IPS-NIHi11 (cell line): ENCODE measurements at regions not wholly inside any gene's neighbourhood (a gene's known extent, or its start where the extent isn't known, plus 50 kb on each side); places are given as distances from the start of the nearest gene placed in this dataset.
"Not testable (repeated sequence)": the region's sequence is repeated elsewhere in the genome, so short reads cannot be mapped to it uniquely, and the experiment has no call there.

Experiments used
- DNase-seq: peaks from one replicate; pipeline ENCODE4 v3.0.0; 2012; ENCODE audit warnings: mixed read lengths, low spot score

DNA sequence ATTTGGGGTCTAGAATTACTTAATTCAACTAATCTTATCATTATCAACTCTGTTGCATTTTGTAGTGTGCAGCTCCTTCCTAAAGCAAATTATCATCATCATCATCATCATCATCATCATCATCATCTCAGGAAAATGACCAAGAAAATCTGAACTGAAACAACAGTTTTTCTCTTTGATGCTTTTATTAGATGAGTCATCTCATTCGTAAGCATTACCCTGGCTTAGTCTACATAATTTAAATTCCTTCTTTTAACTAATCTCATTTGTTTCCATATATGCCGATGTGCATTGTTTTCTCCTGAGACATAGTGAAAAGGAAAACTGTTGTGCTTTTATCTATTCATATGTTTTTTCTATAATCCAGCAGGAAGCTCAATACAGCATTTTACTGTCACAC lies 173.0 kb upstream of the PDE4D start:
- no peak for DNase-seq

DNA sequence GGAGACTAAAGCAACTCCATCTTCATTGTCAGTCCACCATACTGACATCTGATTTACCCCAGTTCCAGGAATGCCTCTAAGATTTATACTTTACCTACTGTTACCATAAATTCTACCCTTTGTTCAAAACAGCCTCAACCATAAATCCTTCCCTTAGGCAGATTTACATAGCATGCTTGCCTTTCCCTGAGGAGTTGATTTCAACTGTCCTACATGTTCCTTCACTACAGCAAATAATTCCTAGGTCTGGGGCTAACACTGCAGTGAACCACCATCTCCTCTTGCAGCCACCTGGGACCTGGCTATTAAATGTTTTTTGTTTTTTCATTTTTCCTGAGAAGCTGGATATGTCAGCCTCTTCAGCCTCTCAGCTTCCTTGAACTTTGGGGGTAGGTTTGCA lies 166.9 kb upstream of the PDE4D start:
- no peak for DNase-seq

DNA sequence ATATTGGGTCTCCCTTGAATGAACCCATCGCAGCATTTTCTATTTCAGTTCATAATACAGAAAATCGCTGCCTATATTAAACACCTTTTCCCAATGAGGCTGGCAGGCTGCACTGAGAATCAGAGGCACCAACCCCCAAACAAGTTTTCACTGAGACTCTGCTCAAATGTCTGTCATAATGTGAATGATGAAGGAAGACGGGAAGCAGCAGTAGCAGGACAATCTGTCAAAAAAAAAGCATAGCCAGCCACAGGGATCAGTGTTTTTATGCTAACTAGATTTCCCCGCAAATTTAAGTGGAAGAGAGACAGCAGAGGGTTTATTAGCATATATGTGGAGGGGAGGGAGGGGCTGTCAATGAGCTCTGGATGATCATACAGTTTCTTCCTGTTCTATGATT lies 162.7 kb upstream of the PDE4D start:
- DNase-seq: no peak

DNA sequence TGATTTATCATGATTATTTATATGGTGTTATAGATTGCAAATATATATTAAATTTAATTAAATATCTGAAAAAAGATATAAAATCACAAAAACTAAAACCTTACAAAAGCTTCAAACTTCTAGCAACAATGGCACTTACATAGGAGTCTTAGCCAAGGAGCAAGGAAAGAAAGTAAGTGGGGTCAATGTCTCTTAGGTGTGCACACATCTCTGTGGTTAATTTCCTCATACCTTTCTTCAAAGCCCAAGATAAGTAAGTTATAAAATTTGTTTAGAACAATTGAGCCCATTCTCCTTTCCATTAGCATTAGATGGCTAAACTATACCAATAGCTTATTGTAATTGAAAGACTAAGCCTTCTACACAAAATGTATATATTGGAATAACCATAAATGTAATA lies 161.6 kb upstream of the PDE4D start:
- no peak for DNase-seq

DNA sequence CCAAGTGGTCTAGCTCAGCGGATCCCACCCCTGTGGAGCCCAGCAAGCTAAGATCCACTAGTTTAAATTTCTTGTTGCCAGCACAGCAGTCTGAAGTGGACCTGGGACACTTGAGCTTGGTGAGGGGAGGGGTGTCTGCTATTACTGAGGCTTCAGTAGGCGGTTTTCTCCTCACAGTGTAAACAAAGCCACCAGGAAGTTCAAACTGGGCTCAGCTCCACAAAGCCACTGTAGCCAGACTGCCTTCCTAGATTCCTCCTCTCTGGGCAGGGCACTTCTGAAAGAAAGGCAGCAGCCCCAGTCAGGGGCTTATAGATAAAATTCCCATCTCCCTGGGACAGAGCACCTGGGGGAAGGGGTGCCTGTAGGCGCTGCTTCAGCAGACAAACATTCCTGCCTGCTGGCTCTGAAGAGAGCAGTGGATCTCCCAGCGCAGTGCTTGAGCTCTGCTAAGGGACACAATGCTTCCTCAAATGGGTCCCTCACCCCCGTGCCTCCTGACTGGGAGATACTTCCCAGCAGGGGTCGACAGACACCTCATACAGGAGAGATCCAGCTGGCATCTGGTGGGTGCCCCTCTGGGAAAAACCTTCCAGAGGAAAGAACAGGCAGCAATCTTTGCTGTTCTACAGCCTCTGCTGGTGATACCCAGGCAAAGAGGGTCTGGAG lies 148.6 kb upstream of the PDE4D start:
- DNase-seq: not testable (repeated sequence)

DNA sequence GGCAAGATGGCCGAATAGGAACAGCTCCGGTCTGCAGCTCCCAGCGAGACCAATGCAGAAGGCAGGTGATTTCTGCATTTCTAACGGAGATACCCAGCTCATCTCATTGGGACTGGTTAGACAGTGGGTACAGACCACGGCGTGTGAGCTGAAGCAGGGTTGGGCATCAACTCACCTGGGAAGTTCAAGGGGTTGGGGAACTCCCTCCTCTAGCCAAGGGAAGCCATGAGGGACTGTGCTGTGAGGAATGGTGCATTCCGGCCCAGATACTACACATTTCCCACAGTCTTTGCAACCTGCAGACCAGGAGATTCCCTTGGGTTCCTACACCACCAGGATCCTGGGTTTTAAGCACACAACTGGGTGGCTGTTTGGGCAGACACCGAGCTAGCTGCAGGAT lies 148.0 kb upstream of the PDE4D start:
- not testable (repeated sequence) for DNase-seq

DNA sequence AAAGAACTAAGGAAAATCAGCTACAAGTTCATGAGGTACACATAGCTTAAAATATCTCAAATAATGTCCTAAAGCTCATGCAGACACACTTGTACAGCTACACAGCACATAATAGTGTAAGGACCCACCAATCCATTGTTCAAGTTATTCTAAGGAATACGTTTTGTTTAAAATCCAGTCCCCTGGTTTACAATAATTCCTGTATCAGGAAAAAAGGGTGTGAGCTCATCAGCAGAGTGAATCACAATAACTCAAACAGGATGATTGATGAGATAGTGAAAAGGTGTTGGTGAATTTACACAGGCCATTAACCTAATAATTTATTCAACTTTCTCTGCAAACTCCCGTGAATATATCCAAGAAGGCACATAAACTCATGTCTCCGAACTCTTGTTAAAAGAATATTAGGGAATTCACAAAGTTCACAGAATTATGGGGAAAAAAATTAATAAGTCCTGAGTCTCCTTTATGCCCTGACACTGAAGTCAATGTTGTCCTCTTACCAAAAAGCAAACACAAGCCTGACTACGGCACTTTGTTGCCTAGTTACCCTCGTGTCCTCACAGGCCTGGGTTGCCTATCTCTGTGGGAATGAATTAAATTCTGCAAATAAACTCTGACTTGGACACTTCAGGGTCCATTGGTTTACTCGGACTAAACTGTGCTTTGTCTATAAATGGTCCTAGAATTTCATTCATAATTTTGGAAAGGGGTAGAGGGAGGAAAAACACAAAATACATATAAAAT lies 142.8 kb upstream of the PDE4D start:
- no peak for DNase-seq

DNA sequence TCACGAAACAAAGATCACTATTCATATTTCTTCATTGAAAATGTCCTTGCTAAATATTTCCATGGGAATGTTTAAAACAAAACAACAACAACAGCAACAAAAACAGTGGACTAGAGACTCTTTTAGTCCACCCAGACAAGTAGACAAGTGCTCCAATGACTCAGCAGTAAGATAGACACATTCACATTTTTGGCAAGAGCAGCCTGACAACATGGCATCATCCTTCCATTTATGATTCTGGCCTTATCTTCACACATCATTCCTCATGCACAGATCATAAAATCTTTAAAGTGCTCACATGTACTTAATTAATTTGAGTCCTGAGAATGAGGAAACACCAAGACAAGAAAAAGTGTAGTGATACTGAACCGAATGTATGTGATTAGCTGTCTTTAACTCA lies 132.6 kb upstream of the PDE4D start:
- no peak for DNase-seq

DNA sequence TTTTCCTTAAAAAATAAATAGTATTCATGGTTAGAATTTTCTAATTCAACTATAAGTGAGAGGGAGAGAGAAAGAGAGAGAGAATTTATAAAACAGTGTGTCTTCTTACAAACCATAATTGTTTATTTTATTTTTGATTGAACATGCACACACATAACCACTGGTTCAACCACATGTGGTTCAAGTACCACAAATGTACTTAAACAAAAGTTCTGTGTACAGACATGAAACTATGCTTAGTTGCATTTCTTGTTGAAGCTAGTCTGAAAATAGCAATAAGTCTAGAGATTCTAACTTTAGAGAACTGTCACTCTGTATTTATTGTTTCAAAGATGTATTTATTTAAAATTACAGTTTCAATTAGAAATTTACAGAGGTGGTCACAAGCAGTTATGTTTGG lies 130.6 kb upstream of the PDE4D start:
- DNase-seq: no peak

DNA sequence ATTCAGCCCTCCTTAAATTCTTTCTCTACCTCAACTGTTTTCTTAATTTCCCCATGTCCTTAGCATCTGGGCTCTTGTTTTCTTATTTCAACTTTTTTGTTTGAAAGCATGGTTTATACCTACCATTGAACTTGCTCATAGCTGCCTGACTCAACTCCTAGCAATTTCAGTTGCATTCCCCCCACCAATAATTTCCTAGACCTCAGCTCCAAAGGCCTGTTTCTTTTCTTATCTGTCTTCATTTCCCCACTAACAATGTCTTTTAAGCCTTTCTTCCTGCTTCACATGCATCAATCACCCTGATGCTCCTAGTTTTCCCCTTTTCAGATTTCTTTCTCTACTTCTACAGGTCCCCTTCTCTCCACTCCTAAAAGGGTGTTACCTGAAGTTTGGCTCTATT lies 129.7 kb upstream of the PDE4D start:
- no peak for DNase-seq

DNA sequence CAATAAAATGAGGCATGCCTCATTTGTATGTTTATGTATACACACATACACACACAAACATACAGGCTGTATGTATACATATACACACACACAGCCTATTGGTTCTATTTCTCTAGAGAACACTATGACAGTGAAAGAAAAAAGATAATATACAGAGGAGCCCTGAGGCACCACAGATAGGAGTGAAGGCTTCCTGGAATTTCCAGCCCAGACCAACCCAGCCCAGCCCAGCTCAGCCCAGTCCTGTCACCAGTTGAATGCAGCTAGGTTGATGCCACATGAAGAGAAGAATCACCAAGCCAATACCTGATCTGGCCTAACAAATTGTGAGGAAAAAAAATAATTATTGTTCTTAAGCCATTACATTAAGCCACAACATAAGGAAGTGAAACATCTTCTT lies 126.9 kb upstream of the PDE4D start:
- DNase-seq: no peak

DNA sequence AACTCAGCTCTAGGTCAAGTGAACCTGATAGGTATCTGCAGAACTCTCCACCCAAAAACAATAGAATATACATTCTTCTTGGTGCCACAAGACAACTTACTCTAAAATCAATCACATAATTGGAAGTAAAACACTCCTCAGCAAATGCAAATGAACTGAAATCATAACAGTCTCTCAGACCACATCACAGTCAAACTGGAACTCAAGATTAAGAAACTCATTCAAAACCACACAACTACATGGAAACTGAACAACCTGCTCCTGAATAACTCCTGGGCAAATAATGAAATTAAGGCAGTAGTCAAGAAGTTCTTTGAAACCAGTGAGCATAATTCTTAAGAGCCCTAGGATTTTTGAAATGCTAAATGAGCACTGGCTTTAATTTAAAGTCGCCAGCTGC lies 125.4 kb upstream of the PDE4D start:
- not testable (repeated sequence) for DNase-seq

DNA sequence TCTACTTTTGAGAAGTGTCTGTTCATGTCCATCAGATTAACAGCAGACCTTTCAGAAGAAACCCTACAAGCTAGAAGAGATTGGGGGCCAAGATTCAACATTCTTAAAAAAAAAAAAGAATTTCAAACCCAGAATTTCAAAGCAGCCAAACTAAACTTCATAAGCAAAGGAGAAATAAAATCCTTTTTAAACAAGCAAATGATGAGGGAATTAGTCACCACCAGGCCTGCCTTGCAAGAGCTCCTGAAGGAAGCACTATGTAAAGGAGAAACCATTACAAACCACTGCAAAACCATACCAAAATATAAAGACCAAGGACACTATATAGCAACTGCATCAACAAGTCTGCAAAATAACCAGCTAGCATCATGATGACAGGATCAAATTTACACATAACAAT lies 124.6 kb upstream of the PDE4D start:
- DNase-seq: no peak

DNA sequence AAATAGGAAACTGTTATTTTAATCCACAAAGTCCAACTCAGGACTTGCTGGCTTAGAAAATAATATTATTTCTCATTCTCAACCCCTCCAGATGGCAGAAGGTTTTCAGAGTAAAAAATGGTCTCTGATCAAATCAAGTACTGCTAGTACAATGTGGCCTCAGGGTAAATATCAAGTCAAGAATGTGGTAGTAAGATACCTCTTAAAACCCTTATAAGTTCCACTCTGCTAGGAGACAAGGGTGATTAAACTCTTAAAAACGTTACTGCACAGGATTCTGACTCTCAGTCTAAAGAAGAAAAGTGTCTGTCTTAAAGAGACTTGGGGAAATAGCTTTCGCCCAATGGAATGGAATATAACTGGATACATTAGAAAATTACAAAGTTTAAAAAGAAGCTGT lies 120.8 kb upstream of the PDE4D start:
- no peak for DNase-seq

DNA sequence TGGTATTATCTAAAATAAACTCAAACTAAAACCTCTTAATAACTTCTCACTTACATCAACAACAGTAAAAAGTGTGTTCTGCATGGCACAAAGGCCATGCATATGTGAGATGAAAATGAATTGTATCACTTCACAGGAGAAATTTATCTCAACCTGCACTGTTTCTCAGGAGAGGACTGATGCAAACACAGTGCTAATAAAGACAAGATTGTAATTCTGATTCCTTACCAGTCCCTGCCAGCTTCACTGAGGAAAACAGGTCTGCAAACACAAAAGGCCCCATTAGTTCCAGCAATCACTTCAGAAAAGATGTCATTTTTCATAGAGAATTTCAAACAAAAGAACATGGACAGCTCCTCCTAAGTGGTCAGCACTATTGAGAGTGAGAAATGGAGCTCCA lies 117.3 kb upstream of the PDE4D start:
- DNase-seq: no peak

DNA sequence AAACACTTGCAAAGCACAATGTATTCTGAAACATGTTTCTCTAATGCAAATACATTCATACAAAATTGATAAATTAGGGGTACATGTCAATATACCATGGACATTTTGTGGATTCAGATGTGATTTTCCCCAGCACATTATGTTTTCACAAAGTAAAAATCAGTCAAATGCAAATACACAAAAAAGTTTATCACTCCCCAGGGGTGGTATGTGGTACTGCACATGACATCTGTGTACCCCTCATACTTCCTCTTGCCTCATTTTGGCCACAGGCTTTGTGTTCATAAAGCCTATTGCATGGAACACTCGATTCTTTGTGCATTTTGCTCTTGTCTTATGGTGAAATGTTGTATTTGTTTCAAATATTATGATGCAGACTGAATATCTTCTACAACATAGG lies 116.8 kb upstream of the PDE4D start:
- DNase-seq: no peak

DNA sequence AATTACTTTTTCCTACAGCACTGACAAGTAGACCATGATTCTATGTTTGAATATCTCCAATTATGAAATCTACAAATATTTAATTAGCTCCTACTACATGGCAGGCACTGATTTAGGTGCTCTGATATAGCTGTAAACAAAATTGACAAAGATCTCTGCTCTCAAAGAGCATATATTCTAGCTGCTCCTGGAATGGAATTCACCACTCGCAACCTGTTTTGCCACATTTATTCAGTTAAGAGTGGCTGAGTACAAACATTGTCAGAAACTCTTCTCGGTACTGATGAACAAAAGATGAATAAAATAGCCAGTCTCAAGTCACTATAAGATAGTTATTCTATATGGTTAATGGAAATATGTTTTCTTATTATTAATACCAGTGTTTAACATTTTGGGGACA lies 114.2 kb upstream of the PDE4D start:
- no peak for DNase-seq

DNA sequence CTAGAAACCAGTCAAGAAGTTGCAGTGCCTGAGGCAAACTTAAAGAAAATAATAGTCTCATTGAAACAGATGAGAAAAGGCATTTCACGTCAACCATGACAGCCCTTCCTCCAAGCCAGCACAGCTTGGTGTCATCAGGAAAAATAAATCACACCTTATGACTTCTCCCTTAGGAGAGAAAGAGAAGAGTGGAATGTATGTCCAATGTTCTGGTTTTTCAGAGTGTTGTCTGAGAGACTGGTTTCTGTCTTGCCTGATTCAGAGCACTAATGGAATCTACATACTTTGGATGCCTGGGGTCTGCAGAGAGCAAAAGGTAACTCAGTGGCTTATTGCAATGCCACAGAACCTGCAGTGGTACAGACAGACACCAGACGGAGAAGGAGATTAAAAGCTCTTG lies 105.5 kb upstream of the PDE4D start:
- DNase-seq: no peak

DNA sequence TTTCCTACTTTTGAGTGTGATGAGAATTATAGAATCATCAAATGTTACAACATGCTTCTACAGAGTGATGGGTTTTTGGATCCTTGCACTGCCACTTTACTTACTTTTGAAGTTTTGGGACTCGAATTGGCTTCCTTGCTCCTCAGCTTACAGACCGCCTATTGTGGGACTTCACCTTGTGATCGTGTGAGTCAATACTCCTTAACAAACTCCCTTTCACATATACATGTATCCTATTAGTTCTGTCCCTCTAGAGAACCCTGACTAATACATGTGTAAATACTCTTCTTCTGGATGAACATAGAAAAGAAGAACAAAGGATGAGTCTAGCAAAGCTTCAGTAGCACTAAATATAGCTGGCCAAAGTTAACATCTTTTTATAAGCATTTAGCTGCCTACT lies 98.7 kb upstream of the PDE4D start:
- no peak for DNase-seq

DNA sequence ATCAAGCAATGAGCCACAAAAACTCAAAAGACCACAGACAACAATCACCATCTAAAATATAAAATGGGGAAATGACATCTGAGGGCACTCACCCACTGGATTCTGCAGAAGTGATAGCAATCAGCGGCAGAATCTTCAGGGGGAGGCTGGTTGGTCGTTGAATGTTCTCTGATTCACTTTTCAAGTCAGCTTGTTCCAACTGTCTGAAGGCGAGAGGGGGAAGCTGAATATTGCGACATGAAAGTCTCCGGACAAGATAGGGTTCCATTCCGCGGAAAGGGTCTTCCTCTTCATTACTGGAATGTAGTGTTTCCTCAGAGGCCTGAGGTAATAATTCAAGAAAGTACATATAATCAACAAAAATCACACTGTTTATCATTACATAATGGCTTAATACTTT lies 94.9 kb upstream of the PDE4D start:
- DNase-seq: no peak

DNA sequence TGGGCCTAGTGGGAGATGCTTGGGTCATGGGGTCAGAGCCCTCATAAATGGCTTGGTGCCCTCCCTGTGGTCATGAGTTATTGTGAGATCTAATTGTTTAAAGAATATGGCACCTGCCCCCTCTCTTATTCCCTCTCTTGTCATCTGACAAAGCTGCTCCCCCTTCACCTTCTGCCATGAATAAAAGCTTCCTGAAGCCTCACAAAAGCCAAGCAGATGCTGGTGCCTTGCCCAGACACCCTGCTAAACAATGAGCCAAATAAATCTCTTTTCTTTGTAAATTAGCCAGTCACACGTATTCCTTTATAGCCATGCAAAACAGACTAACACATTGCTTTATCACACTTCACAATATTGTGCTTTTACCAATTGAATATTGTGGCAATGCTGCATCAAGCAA lies 82.8 kb upstream of the PDE4D start:
- no peak for DNase-seq

DNA sequence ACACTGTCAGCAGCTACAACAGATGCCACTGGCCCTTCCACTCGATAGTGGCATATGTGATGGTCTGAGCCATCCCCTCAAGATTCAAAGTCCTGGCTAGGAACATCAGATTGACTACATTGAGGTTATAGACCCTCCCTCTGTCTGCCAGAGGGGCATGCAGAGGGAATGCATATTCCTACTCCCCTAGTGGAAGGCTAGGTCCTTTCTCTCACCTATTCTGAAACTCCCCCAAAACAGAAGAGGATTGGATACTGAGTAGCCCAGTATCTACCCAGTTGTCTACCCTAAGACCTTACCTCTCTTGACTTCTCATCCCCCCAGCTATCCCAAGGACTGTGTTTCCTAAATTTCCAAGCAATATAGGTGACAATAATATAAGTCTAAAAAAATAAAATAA lies 78.5 kb upstream of the PDE4D start:
- no peak for DNase-seq

DNA sequence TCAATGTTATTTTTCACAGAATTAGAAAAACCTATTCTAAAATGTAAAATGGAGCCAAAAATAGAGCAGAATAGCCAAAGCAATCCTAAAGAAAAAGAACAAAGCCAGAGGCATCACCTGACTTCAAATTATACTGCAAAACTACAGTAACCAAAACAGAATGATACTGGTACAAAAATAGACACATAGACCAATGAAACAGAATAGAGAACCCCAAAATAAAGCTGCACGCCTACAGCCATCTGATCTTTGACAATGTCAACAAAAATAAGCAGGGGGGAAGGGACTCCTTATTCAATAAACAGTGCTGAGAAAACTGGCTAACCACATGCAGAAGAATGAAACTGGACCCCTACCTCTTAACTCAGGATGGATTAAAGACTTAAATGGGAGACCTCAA lies 65.8 kb upstream of the PDE4D start:
- no peak for DNase-seq

DNA sequence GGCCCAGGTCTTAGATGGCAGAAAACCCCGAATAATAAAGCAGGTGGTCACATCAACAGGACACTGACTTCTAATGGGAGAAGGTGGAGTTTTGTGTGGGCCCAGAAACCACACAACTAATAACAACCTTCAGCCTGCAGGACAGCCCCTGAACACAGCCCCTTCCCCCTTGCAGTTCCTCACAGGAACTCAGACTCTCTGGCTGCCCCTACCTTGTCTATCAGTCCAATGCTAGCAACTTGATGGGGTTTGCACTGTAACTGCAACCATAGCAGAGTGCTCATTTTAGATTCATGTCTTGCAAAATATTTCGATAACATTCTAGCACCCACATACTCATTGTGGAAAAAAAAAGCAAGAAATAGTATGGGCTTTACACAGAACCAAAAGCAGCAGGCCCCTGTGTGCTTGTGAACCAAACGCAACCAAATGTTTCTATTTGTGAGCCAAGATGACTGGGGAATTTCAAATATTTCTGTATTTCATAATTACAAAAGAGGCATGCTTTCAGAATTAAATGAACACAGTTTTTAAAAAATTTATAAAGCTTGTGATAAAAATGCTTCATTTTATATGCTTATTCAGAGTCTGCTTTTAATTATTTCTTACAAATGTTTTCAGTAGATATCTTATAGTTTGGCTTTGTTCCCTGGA lies 62.7 kb upstream of the PDE4D start:
- no peak for DNase-seq
